PC-9 (cell line): ENCODE measurements at regions not wholly inside any gene's neighbourhood (a gene's known extent, or its start where the extent isn't known, plus 50 kb on each side); places are given as distances from the start of the nearest gene placed in this dataset.

Source experiments
- CTCF ChIP-seq: fragments of 200-600 bp; sonication (generic); conservative IDR thresholded peaks from 2 replicates; pipeline ENCODE4 v1.6.1; 2017; ENCODE audit warnings: mixed run types, antibody characterized with exemption, mild to moderate bottlenecking, moderate library complexity
- EZH2 ChIP-seq: fragments of 200-600 bp; sonication (generic); IDR thresholded peaks from 2 replicates; pipeline ENCODE4 v1.8.0; 2017; ENCODE audit warnings: antibody characterized with exemption, low read depth

GRCh38 chr4:148850257-148850995 is 408.2 kb upstream of the NR3C2 start:
- TF ChIP-seq CTCF: no peak
- TF ChIP-seq EZH2: no peak
